Frontal cortex (tissue), 3 donors: ENCODE measurements at regions not wholly inside any gene's neighbourhood (a gene's known extent, or its start where the extent isn't known, plus 50 kb on each side); places are given as distances from the start of the nearest gene placed in this dataset.

ENCODE experiments used
- DNase-seq, 2 donors: peaks; one replicate each; pipeline ENCODE4 v3.0.0; 2012; ENCODE audit warnings: low spot score in 2 of 2
- FAIRE-seq: peaks from 2 replicates; lab custom pipeline; 2012; peaks lifted over from hg19 to GRCh38; lab: Jason Lieb, UNC
- donor health status: control.
- donor health status: control.
- donor health status: control.

GRCh38 chr2:8352989-8353388 is 328.9 kb upstream of the ID2 start:
- FAIRE-seq: no peak
- no peak for DNase-seq

- no peak for DNase-seq
- no peak for FAIRE-seq
These were observed 326.6 kb upstream of the ID2 start for GRCh38 chr2:8355102-8355859.

- no peak for FAIRE-seq
- no peak for DNase-seq
These were observed 323.9 kb upstream of the ID2 start for GRCh38 chr2:8357738-8358518.

GRCh38 chr2:8361930-8362329 is 319.9 kb upstream of the ID2 start:
- FAIRE-seq: no peak
- no peak for DNase-seq

GRCh38 chr2:8363161-8363560 is 318.7 kb upstream of the ID2 start:
- no peak for DNase-seq
- no peak for FAIRE-seq

GRCh38 chr2:8364668-8365067 is 317.2 kb upstream of the ID2 start:
- no peak for FAIRE-seq
- no peak for DNase-seq

GRCh38 chr2:8365331-8365910 is 316.4 kb upstream of the ID2 start:
- FAIRE-seq: no peak
- no peak for DNase-seq

- no peak for DNase-seq
- no peak for FAIRE-seq
These were observed 314.0 kb upstream of the ID2 start for GRCh38 chr2:8367833-8368232.

- no peak for FAIRE-seq
- no peak for DNase-seq
These were observed 313.4 kb upstream of the ID2 start for GRCh38 chr2:8368463-8368862.

GRCh38 chr2:8369522-8369921 is 312.3 kb upstream of the ID2 start:
- no peak for FAIRE-seq
- no peak for DNase-seq

- no peak for FAIRE-seq
- no peak for DNase-seq
These were observed 311.5 kb upstream of the ID2 start for GRCh38 chr2:8370258-8370802.

- DNase-seq: no peak
- FAIRE-seq: no peak
These were observed 310.2 kb upstream of the ID2 start for GRCh38 chr2:8371653-8372052.

- no peak for FAIRE-seq
- no peak for DNase-seq
These were observed 307.1 kb upstream of the ID2 start for GRCh38 chr2:8374782-8375181.

- FAIRE-seq (no peak), DNase-seq (no peak)
These were observed 305.0 kb upstream of the ID2 start for GRCh38 chr2:8376603-8377410.

- DNase-seq (no peak), FAIRE-seq (no peak)
These were observed 303.6 kb upstream of the ID2 start for GRCh38 chr2:8378016-8378810.

- DNase-seq: no peak
- no peak for FAIRE-seq
These were observed 302.7 kb upstream of the ID2 start for GRCh38 chr2:8379128-8379527.

GRCh38 chr2:8379549-8379948 is 302.3 kb upstream of the ID2 start:
- FAIRE-seq (no peak), DNase-seq (no peak)

GRCh38 chr2:8380026-8380425 is 301.8 kb upstream of the ID2 start:
- DNase-seq (no peak), FAIRE-seq (no peak)

GRCh38 chr2:8380566-8380965 is 301.3 kb upstream of the ID2 start:
- FAIRE-seq (no peak), DNase-seq (no peak)
